ENCODE measurements at regions not wholly inside any gene's neighbourhood (a gene's known extent, or its start where the extent isn't known, plus 50 kb on each side); places are given as distances from the start of the nearest gene placed in this dataset.

DNA sequence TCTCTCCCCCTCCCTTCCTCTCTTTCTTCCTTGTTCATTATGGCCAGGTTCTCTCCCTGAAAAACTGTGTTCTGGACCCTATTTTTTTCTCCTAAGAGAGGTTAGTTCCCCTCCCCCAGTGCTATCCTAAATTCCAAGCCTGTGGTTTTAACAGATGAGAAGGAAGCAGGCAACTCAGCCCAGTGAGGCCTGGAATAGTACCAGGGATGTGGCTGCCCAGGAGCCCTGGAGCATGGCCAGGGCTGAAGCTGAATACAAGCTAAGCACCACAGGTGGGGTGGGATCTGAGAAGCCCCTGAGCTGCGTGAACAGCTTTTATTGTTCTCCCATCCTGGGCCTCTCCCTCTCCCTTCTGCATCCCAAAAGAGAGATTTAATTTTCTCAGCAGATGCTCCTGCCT lies 1581.3 kb upstream of the TMEM132C start:
- H3K9ac ChIP-seq (ENCODE audit: low read length), result no peak overlapping the region
- no peak overlapping the region for H3K4me3 ChIP-seq (ENCODE audit: control extremely low read depth in 1 of 5, extremely low read depth in 1 of 5, insufficient read depth in 1 of 5, low read depth in 2 of 5, low read length in 4 of 5)
- intact Hi-C loops (cut with micrococcal nuclease), result no loop called here
- H3K27ac ChIP-seq (ENCODE audit: low read length in 2 of 2), result no peak overlapping the region
- DNase-seq (no peak), ATAC-seq (ENCODE audit: low read depth) (no peak)
- no peaks in the 10 kb centered on the region for H3K36me3 ChIP-seq (replicated peaks in 1 of 2; ENCODE audit: control extremely low read depth in 1 of 2, control insufficient read depth in 1 of 2, extremely low read depth in 1 of 2, insufficient read depth in 2 of 2, low read length in 1 of 2)
- H3K4me1 ChIP-seq (ENCODE audit: control insufficient read depth in 2 of 2, insufficient read depth in 2 of 2, low read length in 2 of 2), result no peaks in the 10 kb centered on the region
- H3K9me3 ChIP-seq (ENCODE audit: control extremely low read depth in 1 of 3, control insufficient read depth in 2 of 3, insufficient read depth in 1 of 3, low read length in 2 of 3), result peaks cover 0 to 21% (median 2%) of the 10 kb centered on the region in 3 donors
- Mint-ChIP-seq H3K4me3 (no peak overlapping the region), H3K9me3 (ENCODE audit: insufficient read depth) (no peaks in the 10 kb centered on the region), H3K27ac (no peak overlapping the region), H3K4me1 (no peaks in the 10 kb centered on the region), H3K27me3 (no peaks in the 10 kb centered on the region)
- WGBS (ENCODE audit: insufficient coverage), result no CpG with 5 or more reads among the region's 1 CpG
- H3K27me3 ChIP-seq (replicated peaks in 1 of 4; ENCODE audit: control extremely low read depth in 1 of 4, control insufficient read depth in 3 of 4, insufficient read depth in 4 of 4, low read length in 3 of 4), result no peaks in the 10 kb centered on the region
- H3K79me2 ChIP-seq (ENCODE audit: control insufficient read depth, insufficient read depth, low read length), result no peaks in the 10 kb centered on the region
- ChIA-PET CTCF (no interaction called here), POLR2A (no interaction called here)
- H4K20me1 ChIP-seq (ENCODE audit: control insufficient read depth, insufficient read depth, low read length, poor library complexity, severe bottlenecking), result no peaks in the 10 kb centered on the region
- no peak overlapping the region for H2AFZ ChIP-seq (ENCODE audit: insufficient read depth, low read depth, low read length, poor library complexity, severe bottlenecking)
- no peak overlapping the region for H3K4me2 ChIP-seq (replicated peaks; ENCODE audit: low read depth, low read length, poor library complexity, severe bottlenecking)
- TF ChIP-seq, protein P1, sequence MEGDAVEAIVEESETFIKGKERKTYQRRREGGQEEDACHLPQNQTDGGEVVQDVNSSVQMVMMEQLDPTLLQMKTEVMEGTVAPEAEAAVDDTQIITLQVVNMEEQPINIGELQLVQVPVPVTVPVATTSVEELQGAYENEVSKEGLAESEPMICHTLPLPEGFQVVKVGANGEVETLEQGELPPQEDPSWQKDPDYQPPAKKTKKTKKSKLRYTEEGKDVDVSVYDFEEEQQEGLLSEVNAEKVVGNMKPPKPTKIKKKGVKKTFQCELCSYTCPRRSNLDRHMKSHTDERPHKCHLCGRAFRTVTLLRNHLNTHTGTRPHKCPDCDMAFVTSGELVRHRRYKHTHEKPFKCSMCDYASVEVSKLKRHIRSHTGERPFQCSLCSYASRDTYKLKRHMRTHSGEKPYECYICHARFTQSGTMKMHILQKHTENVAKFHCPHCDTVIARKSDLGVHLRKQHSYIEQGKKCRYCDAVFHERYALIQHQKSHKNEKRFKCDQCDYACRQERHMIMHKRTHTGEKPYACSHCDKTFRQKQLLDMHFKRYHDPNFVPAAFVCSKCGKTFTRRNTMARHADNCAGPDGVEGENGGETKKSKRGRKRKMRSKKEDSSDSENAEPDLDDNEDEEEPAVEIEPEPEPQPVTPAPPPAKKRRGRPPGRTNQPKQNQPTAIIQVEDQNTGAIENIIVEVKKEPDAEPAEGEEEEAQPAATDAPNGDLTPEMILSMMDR (IDR thresholded peaks at IDR 0.05), result no peak
- no peak for TF ChIP-seq EZH2 (IDR thresholded peaks at IDR 0.05; ENCODE audit: borderline replicate concordance, insufficient read depth, low read depth, low read length, poor library complexity, severe bottlenecking)

- H3K9me3 Mint-ChIP-seq (ENCODE audit: insufficient read depth), result no peaks in the 10 kb centered on the region
- WGBS (ENCODE audit: insufficient coverage), result 88% methylated on average over 4 of the region's 4 CpGs
These were observed 1578.4 kb upstream of the TMEM132C start for GRCh38 chr12:126688556-126688955.

More at GRCh38 chr12:126688556-126688955, 1578.4 kb upstream of the TMEM132C start:
- Histone ChIP-seq H3K79me2 (ENCODE audit: control insufficient read depth, insufficient read depth, low read length) (no peaks in the 10 kb centered on the region), H2AFZ (ENCODE audit: insufficient read depth, low read depth, low read length, poor library complexity, severe bottlenecking) (no peak overlapping the region), H3K27me3 (replicated peaks in 1 of 4; ENCODE audit: control extremely low read depth in 1 of 4, control insufficient read depth in 3 of 4, insufficient read depth in 4 of 4, low read length in 3 of 4) (no peaks in the 10 kb centered on the region), H3K4me2 (replicated peaks; ENCODE audit: low read depth, low read length, poor library complexity, severe bottlenecking) (no peak overlapping the region), H3K9ac (ENCODE audit: low read length) (no peak overlapping the region), H3K9me3 (ENCODE audit: control extremely low read depth in 1 of 3, control insufficient read depth in 2 of 3, insufficient read depth in 1 of 3, low read length in 2 of 3) (peaks cover 0 to 30% (median 1%) of the 10 kb centered on the region in 3 donors), H3K4me1 (ENCODE audit: control insufficient read depth in 2 of 2, insufficient read depth in 2 of 2, low read length in 2 of 2) (no peaks in the 10 kb centered on the region), H3K4me3 (ENCODE audit: control extremely low read depth in 1 of 5, extremely low read depth in 1 of 5, insufficient read depth in 1 of 5, low read depth in 2 of 5, low read length in 4 of 5) (no peak overlapping the region), H4K20me1 (ENCODE audit: control insufficient read depth, insufficient read depth, low read length, poor library complexity, severe bottlenecking) (no peaks in the 10 kb centered on the region), H3K27ac (ENCODE audit: low read length in 2 of 2) (no peak overlapping the region), H3K36me3 (replicated peaks in 1 of 2; ENCODE audit: control extremely low read depth in 1 of 2, control insufficient read depth in 1 of 2, extremely low read depth in 1 of 2, insufficient read depth in 2 of 2, low read length in 1 of 2) (no peaks in the 10 kb centered on the region)
- H3K4me1 Mint-ChIP-seq, result no peaks in the 10 kb centered on the region
- no peak for ATAC-seq (ENCODE audit: low read depth)
- intact Hi-C loops (cut with micrococcal nuclease), result no loop called here
- DNase-seq, result no peak
- TF ChIP-seq, protein P1 (IDR thresholded peaks at IDR 0.05), result no peak
- no peak for TF ChIP-seq EZH2 (IDR thresholded peaks at IDR 0.05; ENCODE audit: borderline replicate concordance, insufficient read depth, low read depth, low read length, poor library complexity, severe bottlenecking)
- no peak overlapping the region for H3K27ac Mint-ChIP-seq
- POLR2A ChIA-PET, result no interaction called here
- no peaks in the 10 kb centered on the region for H3K27me3 Mint-ChIP-seq
- H3K4me3 Mint-ChIP-seq, result no peak overlapping the region
- CTCF ChIA-PET, result no interaction called here

Measured in B cell (primary cell).